NCI-H510A treated with DMSO at 0.1 percent for 48 hours (cell line): ENCODE measurements at regions not wholly inside any gene's neighbourhood (a gene's known extent, or its start where the extent isn't known, plus 50 kb on each side); places are given as distances from the start of the nearest gene placed in this dataset.
"Not testable (repeated sequence)": the region's sequence is repeated elsewhere in the genome, so short reads cannot be mapped to it uniquely, and the experiment has no call there.

Experiments used
- DNase-seq: peaks from one replicate; lab custom pipeline; 2025; lab: John Stamatoyannopoulos, UW

- DNase-seq: no peak
Measured at GRCh38 chr1:168420177-168420576, 123.6 kb downstream of the XCL2 start.

GRCh38 chr1:168419736-168420135 lies 124.1 kb downstream of the XCL2 start:
- DNase-seq: no peak

GRCh38 chr1:168416220-168416619 lies 127.6 kb downstream of the XCL2 start:
- DNase-seq: no peak

GRCh38 chr1:168414914-168415313 lies 128.9 kb downstream of the XCL2 start:
- DNase-seq: no peak

GRCh38 chr1:168410464-168410863 lies 129.8 kb downstream of the TBX19 start:
- DNase-seq: no peak

- no peak for DNase-seq
Measured at GRCh38 chr1:168408884-168409283, 128.2 kb downstream of the TBX19 start.

GRCh38 chr1:168408539-168408865 lies 127.8 kb downstream of the TBX19 start:
- no peak for DNase-seq

- no peak for DNase-seq
Measured at GRCh38 chr1:168407832-168408538, 127.3 kb downstream of the TBX19 start.

GRCh38 chr1:168405906-168406549 lies 125.4 kb downstream of the TBX19 start:
- no peak for DNase-seq

GRCh38 chr1:168403140-168403539 lies 122.5 kb downstream of the TBX19 start:
- DNase-seq: no peak

- not testable (repeated sequence) for DNase-seq
Measured at GRCh38 chr1:168402466-168402865, 121.8 kb downstream of the TBX19 start.

GRCh38 chr1:168401341-168401740 lies 120.7 kb downstream of the TBX19 start:
- DNase-seq: no peak

- no peak for DNase-seq
Measured at GRCh38 chr1:168400139-168400538, 119.5 kb downstream of the TBX19 start.

GRCh38 chr1:168397806-168398205 lies 117.1 kb downstream of the TBX19 start:
- no peak for DNase-seq

- no peak for DNase-seq
Measured at GRCh38 chr1:168396940-168397684, 116.4 kb downstream of the TBX19 start.

- DNase-seq: no peak
Measured at GRCh38 chr1:168396508-168396907, 115.8 kb downstream of the TBX19 start.

- DNase-seq: no peak
Measured at GRCh38 chr1:168394858-168395257, 114.2 kb downstream of the TBX19 start.

- DNase-seq: no peak
Measured at GRCh38 chr1:168392958-168393549, 112.4 kb downstream of the TBX19 start.

GRCh38 chr1:168391851-168392681 lies 111.4 kb downstream of the TBX19 start:
- DNase-seq: no peak

GRCh38 chr1:168390271-168390670 lies 109.6 kb downstream of the TBX19 start:
- no peak for DNase-seq

- no peak for DNase-seq
Measured at GRCh38 chr1:168387781-168388760, 107.4 kb downstream of the TBX19 start.
